ENCODE measurements at regions not wholly inside any gene's neighbourhood (a gene's known extent, or its start where the extent isn't known, plus 50 kb on each side); places are given as distances from the start of the nearest gene placed in this dataset.
"Not testable (repeated sequence)": the region's sequence is repeated elsewhere in the genome, so short reads cannot be mapped to it uniquely, and the experiment has no call there.

DNA sequence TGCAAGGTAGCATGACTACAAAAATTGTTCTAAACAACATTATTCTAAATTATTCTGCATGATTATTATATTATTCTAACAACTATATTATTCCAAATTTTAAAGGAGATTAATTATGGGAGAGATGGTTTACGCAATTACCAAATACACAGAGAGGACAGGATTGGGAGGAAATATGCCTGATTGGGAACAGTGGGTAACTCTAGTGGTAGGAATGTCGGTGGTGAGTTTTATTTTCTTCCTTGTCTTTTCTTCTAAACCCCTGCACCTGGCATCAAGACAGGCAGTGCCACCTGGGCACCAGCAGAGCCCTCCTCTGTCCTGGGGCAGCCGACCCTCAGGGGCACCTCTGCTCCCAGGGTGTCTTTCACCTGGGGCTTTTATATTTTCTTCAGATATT, 357.6 kb downstream of the BCL2L11 start:
- DNase-seq = not testable (repeated sequence)

DNA sequence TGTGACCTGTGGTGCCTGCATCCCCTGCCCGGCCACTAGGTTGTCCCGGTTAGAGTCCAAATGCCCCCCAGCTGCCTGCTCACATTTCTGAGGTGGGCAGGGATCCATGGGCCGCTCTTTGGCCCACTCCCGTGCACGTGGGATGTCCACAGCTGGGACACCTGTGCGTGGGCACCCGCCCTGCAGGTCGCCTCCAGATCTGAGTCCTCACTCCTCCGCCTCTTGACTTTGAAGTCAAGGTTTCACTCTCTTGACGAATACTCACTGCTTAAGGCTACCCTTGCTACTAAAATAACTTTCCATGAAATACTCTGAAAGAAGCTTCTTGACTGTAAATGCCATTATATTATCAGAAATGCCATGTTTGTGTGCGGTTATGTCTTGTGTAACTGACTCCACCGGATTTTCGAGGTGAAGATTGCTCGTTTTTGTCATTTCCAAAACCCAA, 358.2 kb downstream of the BCL2L11 start:
- DNase-seq = not testable (repeated sequence)

DNA sequence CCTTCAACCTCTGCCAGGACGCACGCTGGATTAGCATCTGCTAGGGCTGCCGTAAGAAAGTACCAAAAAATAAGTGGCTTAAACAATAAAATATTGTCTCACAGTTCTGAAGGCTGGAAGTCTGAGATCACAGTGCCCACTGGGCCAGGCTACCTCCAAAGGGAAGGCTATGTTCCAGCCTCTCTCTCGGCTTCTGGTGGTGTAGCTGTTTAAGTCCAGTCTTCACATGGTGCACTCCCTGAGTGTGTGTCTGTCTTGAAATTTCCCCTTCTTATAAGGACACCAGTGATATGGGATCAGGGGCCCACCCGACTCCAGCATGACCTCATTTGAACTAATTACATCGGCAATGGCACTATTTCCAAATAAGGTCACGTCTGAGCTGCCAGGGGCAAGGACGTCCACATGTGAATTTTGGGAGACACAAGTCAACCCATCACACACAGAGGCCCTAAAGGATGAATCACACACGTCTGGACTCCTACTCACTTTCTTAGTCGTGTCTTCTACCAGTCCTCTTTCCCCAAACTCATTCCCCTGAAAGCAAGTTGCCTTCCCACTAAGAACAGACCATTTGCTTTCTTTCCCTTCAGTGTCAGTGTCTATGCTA, 359.4 kb downstream of the BCL2L11 start:
- not testable (repeated sequence) for DNase-seq

DNA sequence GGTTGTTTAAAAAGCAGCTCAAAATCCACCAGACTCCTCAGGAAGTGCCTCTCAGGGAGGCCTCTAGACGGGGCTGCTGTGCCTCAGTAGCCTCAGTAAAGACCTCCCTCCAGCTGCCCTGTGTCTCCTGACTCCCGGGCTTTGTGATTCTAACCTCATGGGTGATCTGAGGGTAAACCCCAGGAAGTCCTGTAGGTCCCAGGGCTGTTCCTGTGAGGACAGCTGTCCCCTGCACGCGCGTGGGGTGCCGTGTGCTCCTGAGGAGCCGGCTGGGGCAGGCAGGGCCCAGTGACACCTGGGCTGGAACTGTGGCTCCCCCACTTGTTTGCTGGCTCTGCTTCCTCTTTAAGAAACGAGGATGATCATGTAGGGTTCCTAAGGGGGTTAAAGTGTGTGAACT, 359.9 kb downstream of the BCL2L11 start:
- DNase-seq = not testable (repeated sequence)

DNA sequence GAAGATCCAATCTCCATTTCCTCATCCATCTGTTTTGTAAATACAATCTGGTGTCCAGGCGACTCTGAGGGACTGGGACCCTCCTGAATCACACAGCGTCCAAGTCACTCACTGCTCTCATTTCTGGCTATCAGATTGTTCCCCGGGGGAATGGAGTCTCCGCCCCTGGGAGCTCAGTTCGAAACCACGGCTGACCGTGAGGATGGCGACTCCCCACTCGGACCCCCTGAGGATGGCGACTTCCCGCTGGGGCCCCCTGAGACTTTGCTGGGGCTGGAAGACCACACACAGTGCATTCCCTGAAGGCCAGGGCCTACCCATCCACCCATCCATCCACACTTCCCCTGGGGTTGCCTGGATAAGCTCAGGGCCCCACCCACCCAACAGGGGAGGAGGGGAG, 360.5 kb downstream of the BCL2L11 start:
- DNase-seq = not testable (repeated sequence)

DNA sequence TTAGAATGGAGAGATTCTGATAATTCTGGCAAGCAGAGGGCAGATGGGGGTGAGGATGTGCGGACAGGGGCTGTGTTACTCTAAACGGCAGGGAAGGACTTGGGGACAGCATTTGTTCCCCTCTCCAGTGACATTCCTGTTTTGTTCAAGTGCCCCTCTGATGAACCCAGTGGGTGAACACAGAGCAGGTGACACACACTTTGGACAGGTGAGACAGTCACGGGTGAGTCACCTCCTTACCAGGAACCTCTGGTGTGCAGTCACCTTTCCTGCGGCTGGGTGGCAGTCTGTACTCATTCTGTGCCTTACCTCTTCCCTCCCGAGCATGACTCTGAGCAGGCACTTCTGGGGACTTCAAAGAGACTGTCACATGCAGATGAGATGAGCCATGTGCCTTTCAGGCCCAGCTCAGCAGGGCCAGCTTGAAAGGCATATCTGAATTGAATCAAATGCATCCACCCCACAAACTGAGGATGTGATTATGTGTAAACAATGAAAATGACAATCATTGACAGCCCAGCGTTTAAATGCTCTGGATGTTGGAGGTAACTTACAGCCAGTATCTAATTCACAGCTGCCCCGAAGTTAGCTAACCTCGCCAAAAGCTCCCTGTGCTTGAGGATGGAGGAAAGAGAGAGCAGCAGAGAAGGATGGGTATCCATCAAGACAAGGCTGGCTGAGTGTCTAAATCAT, 362.4 kb downstream of the BCL2L11 start:
- DNase-seq = not testable (repeated sequence)

DNA sequence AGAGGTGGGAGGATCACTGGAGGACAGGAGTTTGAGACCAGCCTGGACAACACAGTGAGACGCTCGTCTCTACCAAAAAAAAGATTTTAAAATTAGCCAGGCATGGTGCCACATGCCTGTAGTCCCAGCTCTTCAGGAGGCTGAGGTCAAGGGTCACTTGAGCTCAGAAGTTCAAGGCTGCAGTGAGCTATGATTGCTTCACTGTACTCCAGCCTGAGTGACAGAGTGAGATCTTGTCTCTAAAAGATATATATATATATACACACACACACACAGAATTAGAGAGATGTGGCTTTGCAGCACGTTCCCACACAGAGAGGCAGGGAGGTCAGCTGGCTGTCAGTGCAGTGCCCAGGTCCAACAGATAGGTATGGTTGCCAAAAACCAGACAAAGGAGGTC, 363.4 kb downstream of the BCL2L11 start:
- DNase-seq = not testable (repeated sequence)

DNA sequence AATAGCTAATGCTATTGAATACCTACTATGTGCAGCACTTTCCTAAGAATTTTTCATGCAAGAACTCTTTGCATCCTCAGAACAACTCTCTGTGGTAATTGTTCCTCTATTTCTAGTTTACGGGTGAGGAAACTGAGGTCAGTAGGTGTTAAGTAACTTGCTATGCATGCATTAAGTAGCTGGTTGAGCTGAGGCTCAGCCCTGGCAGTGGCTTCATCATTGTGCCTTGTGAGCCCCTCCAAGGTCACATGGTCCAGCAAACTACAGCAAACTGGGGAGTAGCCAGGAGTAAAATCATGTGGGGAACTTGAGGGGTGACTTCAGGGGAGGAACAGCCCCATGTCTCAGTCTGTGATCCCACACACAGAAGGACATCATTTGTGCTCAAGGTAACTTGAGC, 365.2 kb downstream of the BCL2L11 start:
- DNase-seq = not testable (repeated sequence)

DNA sequence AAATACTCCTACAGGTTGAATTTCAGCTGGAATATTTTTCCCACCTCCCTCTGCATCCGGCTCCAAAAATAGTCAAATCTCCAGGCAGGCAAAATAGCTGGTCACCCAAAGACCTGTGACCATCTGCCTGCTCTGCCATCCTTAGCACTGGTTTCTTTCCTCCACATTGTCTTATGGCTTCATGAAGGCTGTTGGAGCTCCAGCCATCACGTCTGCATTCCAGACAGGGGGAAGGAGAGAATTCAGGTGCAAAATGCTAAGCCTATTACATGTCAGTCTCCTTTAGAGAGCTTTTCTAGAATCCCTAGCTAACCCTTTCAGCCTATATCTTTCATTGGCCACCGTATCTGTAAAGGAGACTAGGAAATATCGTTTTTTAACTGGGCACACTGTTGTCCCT, 367.7 kb downstream of the BCL2L11 start:
- DNase-seq = not testable (repeated sequence)

DNA sequence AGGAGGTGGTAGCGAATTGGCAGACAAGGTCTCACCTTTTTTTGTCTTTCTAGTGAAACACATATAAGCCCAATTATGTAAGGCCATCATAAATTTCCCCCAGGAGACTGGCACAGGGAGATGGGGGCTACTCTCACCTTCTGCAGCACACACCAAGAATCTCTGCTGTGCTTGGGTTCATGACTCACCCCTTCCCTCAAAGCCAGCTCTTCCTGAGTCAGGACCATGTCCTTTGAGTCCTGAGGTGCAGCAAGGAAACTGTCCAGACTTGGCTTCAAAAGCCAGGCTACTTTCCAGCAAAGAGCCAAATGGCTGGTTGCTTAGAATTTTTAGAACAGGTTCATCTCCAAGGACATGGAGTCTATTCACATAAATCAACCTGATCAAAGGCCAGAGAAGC, 368.7 kb downstream of the BCL2L11 start:
- DNase-seq = not testable (repeated sequence)

DNA sequence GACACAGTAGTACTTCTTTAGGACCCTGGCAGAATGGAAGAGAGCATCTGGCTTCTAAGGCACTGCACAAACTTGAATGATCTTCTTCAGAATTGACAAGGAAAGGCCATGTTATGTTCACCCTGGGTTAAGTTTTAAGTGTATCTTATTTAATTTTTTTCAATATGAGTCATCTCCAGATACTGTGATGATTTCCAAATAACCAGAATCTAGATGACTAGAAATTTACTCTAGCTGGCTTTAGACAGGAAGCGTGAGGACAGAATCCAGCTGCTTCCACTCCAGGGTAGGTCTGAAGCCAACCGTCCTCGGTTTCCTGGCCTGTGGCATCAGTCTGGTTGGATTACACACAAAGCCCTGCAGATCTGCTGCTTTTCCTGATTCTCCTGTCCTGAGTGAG, 370.5 kb downstream of the BCL2L11 start:
- DNase-seq = not testable (repeated sequence)

DNA sequence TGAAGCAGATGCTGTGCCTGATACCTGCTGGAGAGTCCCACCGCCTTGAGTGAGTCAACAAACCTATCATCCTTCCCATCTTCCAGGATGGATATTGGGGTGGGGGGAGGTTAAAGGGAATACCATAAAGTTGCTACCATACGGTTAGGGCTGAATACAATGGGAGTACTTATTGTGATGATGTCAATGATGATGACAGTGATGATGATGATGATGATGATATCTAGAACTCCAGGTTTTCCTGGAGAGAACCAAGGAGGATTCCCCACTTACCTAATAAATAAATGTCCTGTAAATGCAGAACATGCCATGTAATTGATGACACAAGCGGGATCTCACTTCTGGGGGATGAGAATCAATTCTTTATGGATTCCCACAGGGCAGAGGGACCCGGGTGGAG, 370.9 kb downstream of the BCL2L11 start:
- not testable (repeated sequence) for DNase-seq

DNA sequence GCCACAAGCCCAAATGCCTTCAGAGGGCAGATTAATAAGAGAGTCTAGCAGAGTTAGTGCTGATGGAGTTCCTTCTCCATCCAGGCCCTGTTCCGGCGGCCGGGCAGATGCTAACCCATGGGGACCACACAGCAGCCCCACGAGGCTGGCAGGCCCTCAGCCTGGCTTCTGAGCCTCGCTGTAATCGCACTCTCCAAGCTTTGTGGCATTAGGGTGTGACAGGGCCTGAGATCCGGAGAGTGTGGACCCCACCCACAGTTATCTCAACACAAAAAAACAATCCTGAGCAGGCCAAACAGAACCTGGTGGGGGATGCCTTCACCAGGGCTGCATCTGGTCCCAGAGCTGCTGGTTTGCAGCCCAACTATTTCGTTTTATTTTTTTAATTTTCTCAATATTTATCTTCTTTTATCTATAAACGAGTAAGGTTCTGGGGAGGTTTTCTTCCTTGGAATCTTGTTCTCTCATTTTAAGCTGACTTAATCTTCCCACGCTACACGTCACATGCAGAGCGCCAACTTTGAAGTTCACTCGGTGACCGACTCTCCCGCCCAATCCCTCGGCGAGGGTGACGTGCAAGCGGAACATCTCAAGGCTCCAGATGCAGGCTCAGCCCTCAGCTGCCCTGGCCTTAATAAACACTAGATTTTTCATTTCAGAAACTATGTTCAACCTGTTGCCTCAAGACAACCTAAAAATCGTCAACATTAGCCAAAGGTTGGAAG, 372.4 kb downstream of the BCL2L11 start:
- DNase-seq = not testable (repeated sequence)

DNA sequence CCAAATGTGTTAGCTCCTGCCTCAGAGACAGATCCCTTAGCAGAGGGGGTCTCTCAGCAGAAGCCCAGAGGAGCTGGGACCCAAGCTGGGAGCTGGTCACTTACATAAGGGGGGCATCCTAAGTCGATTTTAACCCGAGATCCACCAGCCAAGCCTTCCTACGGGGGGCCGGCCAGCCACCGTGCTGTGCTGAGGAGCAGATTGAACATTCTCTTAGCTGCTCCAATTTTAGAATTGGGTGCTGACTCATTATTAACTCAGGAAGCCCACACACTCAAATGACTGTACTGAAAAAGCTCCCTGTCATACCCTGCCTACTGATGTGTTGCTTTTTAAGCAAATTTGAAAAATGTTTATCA, 373.0 kb downstream of the BCL2L11 start:
- DNase-seq = not testable (repeated sequence)

DNA sequence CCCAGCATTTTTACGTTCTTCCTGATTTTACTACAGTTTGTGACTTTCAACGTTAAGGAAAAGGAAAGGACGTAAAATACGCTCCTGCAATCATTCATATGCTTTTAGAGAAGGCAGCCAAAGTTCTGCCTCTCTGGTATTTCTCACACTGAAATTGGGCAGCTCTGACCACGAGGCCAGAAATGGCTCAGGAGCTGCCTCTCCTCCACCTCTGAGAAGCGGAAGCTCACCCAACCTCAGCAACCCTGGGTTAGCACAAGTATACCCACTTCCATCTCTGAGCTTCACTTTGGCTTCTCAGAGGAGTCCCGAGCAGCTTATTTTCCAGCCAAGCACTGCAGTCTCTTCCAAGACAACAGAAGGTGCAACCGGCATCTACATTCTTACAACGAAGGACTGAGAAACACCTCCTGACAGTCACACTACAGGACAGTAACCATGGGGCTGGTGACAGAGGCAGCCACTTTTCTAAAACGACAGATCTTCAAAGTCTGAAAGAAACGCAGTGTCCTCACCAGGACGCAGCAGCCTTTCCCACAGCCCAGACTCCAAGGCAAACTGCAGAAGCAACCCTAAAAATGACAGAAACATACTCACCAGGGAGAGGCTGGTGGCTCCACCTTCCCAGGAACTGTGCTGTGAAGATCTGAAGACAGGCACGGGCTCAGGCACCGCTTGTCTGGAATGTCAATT, 373.7 kb downstream of the BCL2L11 start:
- not testable (repeated sequence) for DNase-seq

DNA sequence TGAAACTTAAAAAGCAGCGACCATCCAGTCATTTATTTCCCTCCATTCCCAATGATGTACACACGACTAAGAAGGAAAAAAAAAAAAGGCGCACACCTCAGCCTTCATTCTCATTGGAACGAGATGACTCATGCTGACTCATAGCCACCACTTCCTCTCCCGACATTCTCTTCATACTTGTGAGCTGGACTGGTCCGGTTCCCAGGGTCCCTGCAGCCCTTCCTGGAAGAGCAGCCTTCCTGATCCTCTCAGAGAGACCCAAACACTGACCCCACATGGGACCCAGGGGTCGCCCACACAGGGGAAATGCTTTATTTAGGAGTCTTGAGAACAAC, 374.2 kb downstream of the BCL2L11 start:
- not testable (repeated sequence) for DNase-seq

DNA sequence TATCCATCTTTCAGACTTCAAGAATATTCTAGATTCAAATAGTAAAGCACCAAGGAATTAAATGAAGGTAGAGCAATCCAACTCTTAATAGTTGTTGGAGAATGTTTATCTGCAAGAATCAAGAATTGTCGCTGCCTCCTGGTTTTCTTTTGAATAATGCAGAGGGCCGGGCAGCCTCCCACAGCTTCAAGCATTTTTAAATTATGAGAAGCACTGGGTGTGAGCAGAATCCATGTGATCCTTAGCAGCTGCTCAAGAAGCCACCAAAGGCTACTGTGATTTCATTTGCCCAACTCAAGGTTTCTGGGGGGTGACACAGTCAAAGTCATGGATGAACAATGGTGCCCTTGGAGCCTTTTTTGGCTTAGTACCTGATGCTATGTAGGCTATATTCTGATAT, 374.9 kb downstream of the BCL2L11 start:
- not testable (repeated sequence) for DNase-seq

DNA sequence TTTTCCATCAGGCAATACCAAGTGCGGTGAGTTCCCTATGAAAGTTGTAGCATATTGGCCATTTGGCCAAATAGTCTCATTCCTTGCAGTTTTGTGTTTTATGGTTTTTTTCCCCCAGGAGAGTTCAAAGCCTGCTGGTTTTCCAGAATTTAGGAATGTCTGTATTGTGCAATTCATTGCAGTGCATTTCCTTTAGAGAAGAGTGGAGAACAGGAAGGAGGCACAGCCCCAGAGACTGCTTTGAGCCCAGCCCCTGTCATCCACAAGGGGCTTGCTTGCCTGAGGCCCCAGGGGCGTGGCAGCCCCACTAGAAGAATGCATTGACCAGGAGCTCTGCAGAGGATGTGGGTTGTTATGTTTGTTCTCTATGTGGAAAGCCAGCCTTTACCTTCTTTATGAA, 375.5 kb downstream of the BCL2L11 start:
- not testable (repeated sequence) for DNase-seq

DNA sequence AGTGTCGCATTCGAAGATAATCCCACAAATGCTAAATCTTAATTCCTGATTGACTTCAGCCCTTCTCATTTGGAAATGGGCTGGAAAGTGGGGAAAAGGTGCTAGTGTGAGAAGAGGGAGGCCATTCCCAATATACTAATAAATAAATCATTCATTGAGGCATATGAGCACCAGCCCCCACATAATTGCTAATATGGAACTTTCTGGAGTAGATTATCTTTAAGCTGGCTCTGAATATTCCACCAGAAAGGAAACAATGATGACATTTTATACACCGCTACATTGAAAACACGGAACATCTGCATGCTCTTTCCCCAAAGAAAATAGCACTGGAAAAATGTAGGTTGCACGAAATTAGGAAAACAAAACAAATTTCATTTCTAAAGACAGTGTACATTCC, 376.1 kb downstream of the BCL2L11 start:
- not testable (repeated sequence) for DNase-seq

DNA sequence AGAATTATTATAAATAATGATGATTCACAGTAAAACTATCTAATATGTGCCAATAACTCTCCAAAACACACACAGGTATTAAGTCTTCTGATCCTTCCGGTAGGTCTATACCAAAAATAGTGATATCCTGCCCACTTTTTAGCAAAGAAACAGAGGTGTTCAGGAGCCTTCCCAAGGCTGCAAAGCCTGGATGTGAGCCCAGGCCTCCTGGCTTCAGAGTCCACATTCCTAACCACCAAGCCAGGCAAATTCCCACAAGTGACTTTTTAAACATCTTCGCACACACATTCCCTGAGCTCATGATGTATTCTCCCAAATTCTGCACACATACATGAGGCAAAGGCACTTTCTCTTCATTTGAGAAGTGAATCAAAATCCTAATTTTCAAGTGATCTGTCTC, 376.6 kb downstream of the BCL2L11 start:
- not testable (repeated sequence) for DNase-seq

DNA sequence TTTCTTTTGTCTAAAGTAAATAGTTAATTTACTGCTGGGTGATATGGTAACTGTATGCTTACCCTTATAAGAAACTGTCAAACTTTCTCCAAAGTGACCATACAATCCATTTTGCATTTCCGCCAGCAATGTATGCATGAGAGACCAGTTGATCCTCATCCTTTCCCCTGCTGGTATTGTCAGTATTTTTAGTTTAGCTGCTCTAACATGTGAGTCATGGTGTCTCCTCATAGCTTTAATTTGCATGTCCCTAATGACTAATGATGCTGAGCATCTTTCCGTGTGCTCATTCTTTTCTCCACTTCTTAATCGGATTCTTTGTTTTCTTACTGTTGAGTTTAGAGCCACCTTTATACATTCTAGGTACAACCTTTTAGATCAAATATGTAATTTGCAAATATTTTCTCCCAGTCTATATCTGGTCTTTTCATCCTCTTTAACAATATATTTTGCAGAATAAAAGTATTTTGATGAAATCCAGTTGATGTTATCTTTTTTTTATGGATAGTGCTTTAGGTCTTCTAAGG, 379.9 kb downstream of the BCL2L11 start:
- not testable (repeated sequence) for DNase-seq

DNA sequence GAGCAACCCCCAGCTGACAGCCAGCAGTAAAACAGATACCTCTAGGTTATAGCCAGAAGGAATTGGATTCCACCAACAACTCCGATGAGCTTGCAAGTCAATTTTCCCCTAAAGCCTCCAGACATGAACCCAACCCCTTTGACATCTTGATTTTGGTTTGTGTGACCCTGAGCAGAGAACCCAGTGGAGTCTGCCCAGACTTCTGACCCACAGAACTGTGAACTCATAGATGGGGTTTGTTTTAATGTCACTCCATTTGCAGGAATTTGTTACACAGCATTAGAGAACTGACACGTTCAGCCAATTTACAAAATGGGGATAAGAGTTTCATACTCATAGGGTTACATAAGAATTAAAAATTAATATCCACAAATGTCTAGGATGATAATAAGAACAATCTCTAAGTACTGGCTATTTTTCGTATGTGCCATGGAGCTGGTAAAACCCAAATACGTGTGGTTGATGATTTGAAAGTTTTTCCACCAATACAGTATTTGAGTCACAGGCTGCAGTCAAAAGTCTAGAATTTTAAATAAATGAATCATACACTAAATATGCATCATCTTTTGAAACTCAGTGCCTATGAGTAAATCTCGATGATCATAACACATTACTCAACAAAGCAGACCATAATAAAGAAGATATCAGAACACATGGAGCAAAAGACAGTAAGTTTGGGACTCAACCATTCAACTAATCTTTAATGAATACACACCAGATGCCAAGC, 380.0 kb downstream of the ANAPC1 start:
- DNase-seq = not testable (repeated sequence)

Data from right kidney (tissue), 1 donor.